ENCODE measurements at regions not wholly inside any gene's neighbourhood (a gene's known extent, or its start where the extent isn't known, plus 50 kb on each side); places are given as distances from the start of the nearest gene placed in this dataset.

GRCh38 chr5:96218653-96219052 lies 214.4 kb downstream of the PCSK1 start:
- in situ Hi-C loops (cut with HindIII; ENCODE audit: low pct_unique_long_range_greater_than_20kb, low sequenced_read_pairs) (no loop called here), intact Hi-C loops (cut with micrococcal nuclease; ENCODE audit: unreplicated experiment) (no loop called here)
- Histone ChIP-seq H3K27ac (ENCODE audit: low read length) (peak overlapping the region; percentile 50; the same call in 1 of the 2 replicates), H3K4me3 (ENCODE audit: low read depth in 2 of 2, low read length in 2 of 2) (no peak overlapping the region), H3K9me3 (ENCODE audit: control insufficient read depth, insufficient read depth, low read depth, low read length) (no peaks in the 10 kb centered on the region), H3K27me3 (ENCODE audit: control insufficient read depth, insufficient read depth, low read length) (no peaks in the 10 kb centered on the region), H3K36me3 (ENCODE audit: control insufficient read depth, insufficient read depth, low read length) (no peaks in the 10 kb centered on the region), H3K4me1 (ENCODE audit: control insufficient read depth, insufficient read depth, low read length) (no peaks in the 10 kb centered on the region)
- DNase-seq (ENCODE audit: low read depth, low spot score) (no peak), ATAC-seq (no peak)
- POLR2A ChIA-PET = no interaction called here
- TF ChIP-seq REST (IDR thresholded peaks at IDR 0.05; ENCODE audit: insufficient read depth in 1 of 2, low read depth in 2 of 2, low read length in 1 of 2) = no peak
- TF ChIP-seq POLR2AphosphoS5 (IDR thresholded peaks at IDR 0.05; ENCODE audit: low read depth, low read length) = no peak
- no peak for TF ChIP-seq CTCF (IDR thresholded peaks at IDR 0.05)
- TF ChIP-seq TCF7L2 (IDR thresholded peaks at IDR 0.05; ENCODE audit: low read depth, low read length) = no peak
- TF ChIP-seq SIN3A (IDR thresholded peaks at IDR 0.05; ENCODE audit: borderline replicate concordance, insufficient read depth, low read depth, low read length) = no peak
- BruUV-seq (replicated peaks) = no TSS peak
- CTCF ChIA-PET = no interaction called here

- Histone ChIP-seq H3K9me3 (ENCODE audit: control insufficient read depth, insufficient read depth, low read depth, low read length) (no peaks in the 10 kb centered on the region), H3K36me3 (ENCODE audit: control insufficient read depth, insufficient read depth, low read length) (no peaks in the 10 kb centered on the region), H3K4me3 (ENCODE audit: low read depth in 2 of 2, low read length in 2 of 2) (no peak overlapping the region), H3K4me1 (ENCODE audit: control insufficient read depth, insufficient read depth, low read length) (no peaks in the 10 kb centered on the region), H3K27ac (ENCODE audit: low read length) (0 out of 2 replicates have a peak overlapping the region, but pooled peaks have one; percentile 13), H3K27me3 (ENCODE audit: control insufficient read depth, insufficient read depth, low read length) (no peaks in the 10 kb centered on the region)
- TF ChIP-seq SIN3A (IDR thresholded peaks at IDR 0.05; ENCODE audit: borderline replicate concordance, insufficient read depth, low read depth, low read length) (no peak), CTCF (IDR thresholded peaks at IDR 0.05) (no peak)
- no peak for ATAC-seq
- BruUV-seq (replicated peaks) = no TSS peak
- POLR2A ChIA-PET = no interaction called here
- no peak for DNase-seq (ENCODE audit: low read depth, low spot score)
- intact Hi-C loops (cut with micrococcal nuclease; ENCODE audit: unreplicated experiment) (no loop called here), in situ Hi-C loops (cut with HindIII; ENCODE audit: low pct_unique_long_range_greater_than_20kb, low sequenced_read_pairs) (no loop called here)
- CTCF ChIA-PET = no interaction called here
These were observed 218.4 kb downstream of the PCSK1 start for GRCh38 chr5:96214442-96215197.
